Loucy (cell line): ENCODE measurements at regions not wholly inside any gene's neighbourhood (a gene's known extent, or its start where the extent isn't known, plus 50 kb on each side); places are given as distances from the start of the nearest gene placed in this dataset.

ENCODE experiments used
- H2AFZ ChIP-seq: fragments of 200-600 bp; sonication (generic); 2 replicates; pipeline ENCODE4 v1.6.0; 2016; ENCODE audit warnings: antibody characterized with exemption, mild to moderate bottlenecking, low read length, moderate library complexity
- H3F3A ChIP-seq: fragments of 200-600 bp; 2 replicates; pipeline ENCODE4 v1.6.0; 2016; ENCODE audit warnings: antibody characterized with exemption, low read depth, mild to moderate bottlenecking
- H3K27me3 ChIP-seq: fragments of 200-600 bp; sonication (generic); 2 replicates; pipeline ENCODE4 v1.6.1; 2014; ENCODE audit warnings: low read length, mild to moderate bottlenecking; ENCODE audit not compliant: insufficient read depth, poor library complexity, severe bottlenecking
- H3K36me3 ChIP-seq: fragments of 200-600 bp; sonication (generic); 2 replicates; pipeline ENCODE4 v1.6.1; 2016; ENCODE audit warnings: low read length; ENCODE audit not compliant: insufficient read depth
- H3K4me1 ChIP-seq: fragments of 200-600 bp; sonication (generic); 2 replicates; pipeline ENCODE4 v1.5.1; 2014; ENCODE audit warnings: low read length, mild to moderate bottlenecking; ENCODE audit not compliant: insufficient read depth, poor library complexity, severe bottlenecking
- H3K4me2 ChIP-seq: fragments of 200-600 bp; sonication (generic); 2 replicates; pipeline ENCODE4 v1.6.0; 2014; ENCODE audit warnings: antibody characterized with exemption, low read length, low read depth, mild to moderate bottlenecking; ENCODE audit not compliant: poor library complexity, severe bottlenecking
- H3K4me3 ChIP-seq: fragments of 200-600 bp; sonication (generic); 2 replicates; pipeline ENCODE4 v1.5.1; 2014; ENCODE audit warnings: low read length, mild to moderate bottlenecking, mixed read lengths; ENCODE audit not compliant: poor library complexity, severe bottlenecking
- H3K79me2 ChIP-seq: fragments of 200-600 bp; sonication (generic); 2 replicates; pipeline ENCODE4 v1.6.1; 2014; ENCODE audit warnings: low read length; ENCODE audit not compliant: insufficient read depth
- H3K9ac ChIP-seq: fragments of 200-600 bp; sonication (generic); 2 replicates; pipeline ENCODE4 v1.6.0; 2014; ENCODE audit warnings: mild to moderate bottlenecking, low read depth, low read length, moderate library complexity; ENCODE audit not compliant: poor library complexity, severe bottlenecking
- H3K9me2 ChIP-seq: fragments of 200-600 bp; sonication (generic); replicated peaks from 2 replicates; pipeline ENCODE4 v1.6.1; 2016; ENCODE audit warnings: low read depth, low read length, mixed read lengths
- H3K9me3 ChIP-seq: fragments of 200-600 bp; sonication (generic); 2 replicates; pipeline ENCODE4 v1.6.1; 2014; ENCODE audit warnings: mild to moderate bottlenecking, antibody characterized with exemption, low read length, low read depth; ENCODE audit not compliant: insufficient read depth
- H4K20me1 ChIP-seq: fragments of 200-600 bp; sonication (generic); 2 replicates; pipeline ENCODE4 v1.6.0; 2014; ENCODE audit warnings: antibody characterized with exemption, low read length, mild to moderate bottlenecking; ENCODE audit not compliant: insufficient read depth, poor library complexity, severe bottlenecking
- CTCF ChIP-seq: fragments of 200-600 bp; sonication (generic); conservative IDR thresholded peaks from 2 replicates; pipeline ENCODE4 v1.5.1; 2014; ENCODE audit warnings: mild to moderate bottlenecking, antibody characterized with exemption, low read length
- EZH2phosphoT487 ChIP-seq: fragments of 200-600 bp; IDR thresholded peaks from 2 replicates; pipeline ENCODE4 v1.6.1; 2018; ENCODE audit warnings: antibody characterized with exemption, mild to moderate bottlenecking, moderate library complexity, borderline replicate concordance

DNA sequence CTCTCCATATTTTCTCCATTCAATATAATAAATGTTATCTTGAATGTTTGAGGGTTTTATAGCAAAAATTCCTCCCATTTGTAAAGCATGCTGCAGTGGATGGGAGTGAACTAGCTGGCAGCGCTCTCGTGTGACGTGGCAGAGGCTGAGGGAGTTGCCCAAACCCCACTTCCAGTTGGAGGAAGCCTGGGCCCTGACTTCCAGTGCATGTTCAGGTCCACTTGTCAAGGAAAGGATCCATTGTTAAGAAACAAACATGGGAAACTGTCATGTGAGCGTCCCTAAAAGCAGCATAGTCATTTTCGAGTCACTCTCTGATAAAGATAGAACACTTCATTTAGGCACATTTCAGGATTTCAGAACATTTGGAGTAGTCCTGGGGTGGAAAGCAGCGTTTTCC is 116.6 kb downstream of the SLC25A47 start:
- Histone ChIP-seq H3K79me2 (no peaks in the 10 kb centered on the region), H4K20me1 (no peaks in the 10 kb centered on the region), H3K36me3 (no peaks in the 10 kb centered on the region), H3F3A (0 out of 2 replicates have a peak, but pooled peaks cover 3% of the 10 kb centered on the region), H3K9me2 (no peaks in the 10 kb centered on the region), H3K4me3 (peak overlapping the region; percentile 53), H3K4me2 (peak overlapping the region; percentile 54), H2AFZ (peak overlapping the region; percentile 48; the same call in 1 of the 2 replicates), H3K4me1 (peaks cover 85% of the 10 kb centered on the region), H3K27me3 (no peaks in the 10 kb centered on the region), H3K9me3 (no peaks in the 10 kb centered on the region), H3K9ac (peak overlapping the region; percentile 70)
- TF ChIP-seq CTCF (no peak), EZH2phosphoT487 (no peak)

DNA sequence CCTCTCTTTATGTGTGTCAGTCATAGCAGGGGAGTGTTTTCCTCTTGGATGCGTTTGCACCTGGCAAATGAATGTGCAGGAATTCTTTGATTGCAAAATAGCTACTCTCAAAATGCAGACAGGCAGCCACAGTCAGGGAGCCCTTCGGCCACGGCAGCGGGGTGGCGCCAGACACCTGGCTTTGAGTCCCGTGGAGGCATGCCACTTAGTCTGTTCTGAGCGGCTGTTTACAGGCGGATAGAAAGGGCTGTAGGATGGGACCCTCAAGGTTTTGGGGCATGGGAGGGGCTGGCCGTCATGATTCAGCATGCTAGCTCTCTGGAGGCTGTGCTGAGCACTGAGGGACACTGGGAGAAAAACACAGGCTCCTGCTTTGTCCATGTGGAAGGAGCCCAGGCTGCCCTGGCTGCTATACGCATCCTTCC is 117.1 kb downstream of the SLC25A47 start:
- H3K4me1 ChIP-seq = peaks cover 88% of the 10 kb centered on the region

GRCh38 chr14:100440758-100441203 is 117.6 kb downstream of the SLC25A47 start:
- no peak overlapping the region for H3K4me3 ChIP-seq
- peak overlapping the region; percentile 54 for H3K4me2 ChIP-seq
- H3K79me2 ChIP-seq = no peaks in the 10 kb centered on the region
- H3K9ac ChIP-seq = peak overlapping the region; percentile 70
- no peaks in the 10 kb centered on the region for H3K9me2 ChIP-seq
- no peak for TF ChIP-seq CTCF
- no peak for TF ChIP-seq EZH2phosphoT487
- 0 out of 2 replicates have a peak, but pooled peaks cover 3% of the 10 kb centered on the region for H3F3A ChIP-seq
- H3K9me3 ChIP-seq = no peaks in the 10 kb centered on the region
- H3K36me3 ChIP-seq = no peaks in the 10 kb centered on the region
- H2AFZ ChIP-seq = no peak overlapping the region
- H3K27me3 ChIP-seq = no peaks in the 10 kb centered on the region
- H3K4me1 ChIP-seq = peaks cover 93% of the 10 kb centered on the region
- no peaks in the 10 kb centered on the region for H4K20me1 ChIP-seq

More for the DNA sequence above, 117.1 kb downstream of the SLC25A47 start:
- no peaks in the 10 kb centered on the region for H3K9me3 ChIP-seq
- peak; percentile 97 for TF ChIP-seq CTCF
- no peak for TF ChIP-seq EZH2phosphoT487
- no peaks in the 10 kb centered on the region for H3K36me3 ChIP-seq
- peak overlapping the region; percentile 54 for H3K4me2 ChIP-seq
- peak overlapping the region; percentile 53 for H3K4me3 ChIP-seq
- no peaks in the 10 kb centered on the region for H3K79me2 ChIP-seq
- peak overlapping the region; percentile 70 for H3K9ac ChIP-seq
- H4K20me1 ChIP-seq = no peaks in the 10 kb centered on the region
- H3K9me2 ChIP-seq = no peaks in the 10 kb centered on the region
- H2AFZ ChIP-seq = peak overlapping the region; percentile 48; the same call in 1 of the 2 replicates
- 0 out of 2 replicates have a peak, but pooled peaks cover 3% of the 10 kb centered on the region for H3F3A ChIP-seq
- no peaks in the 10 kb centered on the region for H3K27me3 ChIP-seq
